H9 (cell line): ENCODE measurements at regions not wholly inside any gene's neighbourhood (a gene's known extent, or its start where the extent isn't known, plus 50 kb on each side); places are given as distances from the start of the nearest gene placed in this dataset.

Experiments
- DNase-seq: peaks from one replicate; pipeline ENCODE4 v3.0.0-alpha.2; 2017
- H2AFZ ChIP-seq: one replicate; pipeline ENCODE4 v1.6.1; 2013; ENCODE audit warnings: mild to moderate bottlenecking, low read length, control low read depth, moderate library complexity
- H2AK5ac ChIP-seq: 2 replicates; pipeline ENCODE4 v1.6.1; 2013; ENCODE audit warnings: low read length, control low read depth, mixed read lengths; ENCODE audit not compliant: insufficient read length
- H2BK120ac ChIP-seq: one replicate; pipeline ENCODE4 v1.6.1; 2013; ENCODE audit warnings: low read depth, mild to moderate bottlenecking, low read length, control low read depth, inconsistent platforms; ENCODE audit not compliant: poor library complexity, severe bottlenecking
- H2BK12ac ChIP-seq: 2 replicates; pipeline ENCODE4 v1.6.1; 2013; ENCODE audit warnings: low read length, control low read depth, mixed read lengths, low read depth; ENCODE audit not compliant: insufficient read length
- H2BK15ac ChIP-seq: 2 replicates; pipeline ENCODE4 v1.6.1; 2013; ENCODE audit warnings: low read depth, low read length, control low read depth
- H2BK20ac ChIP-seq: one replicate; pipeline ENCODE4 v1.6.1; 2013; ENCODE audit warnings: low read depth, mild to moderate bottlenecking, low read length, control low read depth, inconsistent platforms; ENCODE audit not compliant: poor library complexity, severe bottlenecking
- H2BK5ac ChIP-seq: 2 replicates; pipeline ENCODE4 v1.6.1; 2013; ENCODE audit warnings: low read length, control low read depth, mixed read lengths; ENCODE audit not compliant: insufficient read length
- H3K14ac ChIP-seq: 2 replicates; pipeline ENCODE4 v1.6.1; 2013; ENCODE audit warnings: low read length, control low read depth; ENCODE audit not compliant: insufficient read depth
- H3K18ac ChIP-seq: 2 replicates; pipeline ENCODE4 v1.6.1; 2013; ENCODE audit warnings: low read depth, mild to moderate bottlenecking, mixed read lengths, low read length, control low read depth; ENCODE audit not compliant: insufficient read length
- H3K23ac ChIP-seq: 2 replicates; pipeline ENCODE4 v1.6.1; 2013; ENCODE audit warnings: low read length, control low read depth, mixed read lengths, low read depth; ENCODE audit not compliant: insufficient read length
- H3K23me2 ChIP-seq: 2 replicates; pipeline ENCODE4 v1.6.1; 2013; ENCODE audit warnings: low read depth, mild to moderate bottlenecking, mixed read lengths, low read length, control low read depth; ENCODE audit not compliant: insufficient read length, poor library complexity, severe bottlenecking
- H3K27ac ChIP-seq: 2 replicates; pipeline ENCODE4 v1.5.1; 2013; ENCODE audit warnings: low read length, control low read depth, mixed read lengths, low read depth; ENCODE audit not compliant: insufficient read length
- H3K27me3 ChIP-seq: 2 replicates; pipeline ENCODE4 v1.6.1; 2013; ENCODE audit warnings: low read length, control low read depth, inconsistent platforms; ENCODE audit not compliant: insufficient read depth
- H3K4ac ChIP-seq: 2 replicates; pipeline ENCODE4 v1.6.1; 2013; ENCODE audit warnings: low read depth, mild to moderate bottlenecking, control low read depth, inconsistent platforms, low read length, moderate library complexity
- H3K4me1 ChIP-seq: 2 replicates; pipeline ENCODE4 v1.6.1; 2013; ENCODE audit warnings: low read length, control low read depth, inconsistent platforms; ENCODE audit not compliant: insufficient read depth
- H3K4me2 ChIP-seq: 2 replicates; pipeline ENCODE4 v1.6.1; 2013; ENCODE audit warnings: low read length, control low read depth, mixed read lengths; ENCODE audit not compliant: insufficient read length, insufficient read depth
- H3K56ac ChIP-seq: 2 replicates; pipeline ENCODE4 v1.6.1; 2013; ENCODE audit warnings: low read depth, mild to moderate bottlenecking, mixed read lengths, low read length, control low read depth; ENCODE audit not compliant: insufficient read length
- H3K79me1 ChIP-seq: 2 replicates; pipeline ENCODE4 v1.6.1; 2013; ENCODE audit warnings: low read depth, mild to moderate bottlenecking, moderate library complexity, low read length, control low read depth, inconsistent platforms; ENCODE audit not compliant: insufficient read depth, poor library complexity, severe bottlenecking
- H3K79me2 ChIP-seq: 2 replicates; pipeline ENCODE4 v1.6.1; 2013; ENCODE audit warnings: low read length, control low read depth, inconsistent platforms; ENCODE audit not compliant: insufficient read depth
- H3K9ac ChIP-seq: 2 replicates; pipeline ENCODE4 v1.6.1; 2013; ENCODE audit warnings: low read length, control low read depth, mixed read lengths; ENCODE audit not compliant: insufficient read length; ENCODE audit errors: extremely low read depth
- H3K9me3 ChIP-seq: one replicate; pipeline ENCODE4 v1.6.1; 2013; ENCODE audit warnings: low read depth, low read length, inconsistent platforms; ENCODE audit not compliant: control insufficient read depth
- H3T11ph ChIP-seq: one replicate; pipeline ENCODE4 v1.6.1; 2013; ENCODE audit warnings: mild to moderate bottlenecking, low read length, control low read depth, inconsistent platforms
- H4K20me1 ChIP-seq: one replicate; pipeline ENCODE4 v1.6.1; 2013; ENCODE audit not compliant: control insufficient read depth, insufficient read length, insufficient read depth
- H4K5ac ChIP-seq: 2 replicates; pipeline ENCODE4 v1.6.1; 2013; ENCODE audit warnings: low read depth, mild to moderate bottlenecking, mixed read lengths, low read length, control low read depth; ENCODE audit not compliant: insufficient read length
- H4K8ac ChIP-seq: replicated peaks from 2 replicates; pipeline ENCODE4 v1.6.1; 2013; ENCODE audit warnings: low read length, control low read depth, mixed read lengths, low read depth; ENCODE audit not compliant: insufficient read length
- H4K91ac ChIP-seq: 2 replicates; pipeline ENCODE4 v1.6.1; 2013; ENCODE audit warnings: low read depth, mild to moderate bottlenecking, moderate library complexity, mixed read lengths, low read length, control low read depth; ENCODE audit not compliant: insufficient read length
- H3K27ac Mint-ChIP-seq, 3 experiments: 2 replicates in 2 of 3; 3 replicates in 1 of 3; pipeline ENCODE4 v1.8.0; 2020 to 2021; ENCODE audit warnings: mixed read lengths in 3 of 3, mild to moderate bottlenecking in 1 of 3, moderate library complexity in 1 of 3
- H3K27me3 Mint-ChIP-seq: 2 replicates; pipeline ENCODE4 v1.8.0; 2021; ENCODE audit warnings: low read depth, mild to moderate bottlenecking, moderate library complexity, mixed read lengths
- H3K36me3 Mint-ChIP-seq, 3 experiments: 2 replicates in 2 of 3; 3 replicates in 1 of 3; pipeline ENCODE4 v1.8.0; 2020 to 2021; ENCODE audit warnings: low read depth in 3 of 3, mixed read lengths in 3 of 3; ENCODE audit not compliant: insufficient read depth in 1 of 3
- H3K4me1 Mint-ChIP-seq, 2 experiments: 2 replicates each; pipeline ENCODE4 v1.8.0; 2020; ENCODE audit warnings: mixed read lengths in 2 of 2
- H3K4me3 Mint-ChIP-seq, 2 experiments: 2 replicates in 1 of 2; 3 replicates in 1 of 2; pipeline ENCODE4 v1.8.0; 2020 to 2021; ENCODE audit warnings: mild to moderate bottlenecking in 2 of 2, mixed read lengths in 2 of 2, moderate library complexity in 1 of 2
- H3K9me3 Mint-ChIP-seq, 2 experiments: 2 replicates in 1 of 2; 3 replicates in 1 of 2; pipeline ENCODE4 v1.8.0; 2020; ENCODE audit warnings: mild to moderate bottlenecking in 2 of 2, mixed read lengths in 2 of 2, moderate library complexity in 1 of 2
- CTCF ChIP-seq: fragments of 200-600 bp; sonication (generic); conservative IDR thresholded peaks from 3 replicates; pipeline ENCODE4 v1.8.0; 2021; ENCODE audit warnings: antibody characterized with exemption, mild to moderate bottlenecking
- WGBS: extraction: QIAGEN DNeasy Blood & Tissue Kit; methylation state at CpG from one replicate; pipeline ENCODE4 v1.1.7; 2013; ENCODE audit warnings: missing lambda C conversion rate, low lambda C conversion rate, mixed read lengths; ENCODE audit not compliant: insufficient read length; ENCODE audit errors: extremely low coverage; 5-methylcytosine and 5-hydroxymethylcytosine counted together

- Histone ChIP-seq H3K79me1 (no peaks in the 10 kb centered on the region), H4K91ac (no peak overlapping the region), H3K9ac (no peak overlapping the region), H3K9me3 (no peaks in the 10 kb centered on the region), H3K23ac (no peak overlapping the region), H2BK5ac (no peak overlapping the region), H4K8ac (no peak overlapping the region), H3K18ac (no peak overlapping the region), H3K27me3 (no peaks in the 10 kb centered on the region), H2BK12ac (no peak overlapping the region), H4K5ac (no peak overlapping the region), H2BK20ac (no peak overlapping the region), H3K14ac (no peak overlapping the region), H3K79me2 (no peaks in the 10 kb centered on the region), H4K20me1 (no peaks in the 10 kb centered on the region), H3K4me2 (no peak overlapping the region), H3K23me2 (no peaks in the 10 kb centered on the region), H2BK15ac (no peak overlapping the region), H3K56ac (no peak overlapping the region), H3K4ac (no peak overlapping the region), H2AFZ (no peak overlapping the region), H3K27ac (no peak overlapping the region), H3K4me1 (no peaks in the 10 kb centered on the region), H2AK5ac (no peak overlapping the region), H3T11ph (no peak overlapping the region), H2BK120ac (no peak overlapping the region)
- no CpG with 5 or more reads among the region's 2 CpGs for WGBS
- no peak for DNase-seq
- no peaks in the 10 kb centered on the region for H3K36me3 Mint-ChIP-seq
- no peak for TF ChIP-seq CTCF
- no peaks in the 10 kb centered on the region for H3K9me3 Mint-ChIP-seq
- H3K4me1 Mint-ChIP-seq: peaks cover 4% of the 10 kb centered on the region in 2 experiments
- no peak overlapping the region for H3K4me3 Mint-ChIP-seq
- no peak overlapping the region for H3K27ac Mint-ChIP-seq
- no peaks in the 10 kb centered on the region for H3K27me3 Mint-ChIP-seq
These were observed 99.6 kb upstream of the CCSER1 start for GRCh38 chr4:90027565-90027964.
